Left lobe of liver (tissue), 2 donors: ENCODE measurements at regions not wholly inside any gene's neighbourhood (a gene's known extent, or its start where the extent isn't known, plus 50 kb on each side); places are given as distances from the start of the nearest gene placed in this dataset.
A peak's percentile ranks its signal among the peaks of the same experiment; 100 is the strongest.

Experiments
- ATAC-seq: fragments of 200-7000 bp; cut with Tn5 transposase; one replicate; pipeline ENCODE4 v1.9.1; 2020; ENCODE audit warnings: mild to moderate bottlenecking, moderate library complexity
- DNase-seq: peaks from one replicate; pipeline ENCODE4 v3.0.0-alpha.2; 2020; ENCODE audit warnings: low spot score
- donor health status: DM: no; HTN: no; CAD: no; lungs with moderate emphysema.
- donor health status: DM: no; HTN: yes; CAD: no.

DNA sequence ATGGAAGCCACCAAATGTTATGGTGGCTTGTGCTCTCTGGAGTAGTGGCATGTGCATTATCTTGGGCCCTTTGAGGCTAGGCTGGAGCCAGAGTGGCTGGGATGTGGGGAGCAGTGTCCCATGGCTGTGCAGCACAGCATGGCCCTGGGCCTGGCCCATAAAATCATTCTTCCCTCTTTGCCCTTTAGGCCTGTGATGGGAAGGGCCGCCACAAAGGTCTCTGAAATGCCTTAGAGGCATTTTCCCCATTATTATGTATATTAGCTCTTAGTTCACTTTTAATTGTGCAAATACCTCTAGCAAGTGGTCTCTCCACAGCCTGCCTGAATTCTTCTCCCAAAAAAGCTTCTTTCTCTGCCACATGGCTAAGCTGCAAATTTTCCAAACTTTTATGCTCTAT is 297.3 kb upstream of the IRAK1BP1 start:
- DNase-seq: no peak
- ATAC-seq: no peak

- ATAC-seq (no peak), DNase-seq (no peak)
Observed at GRCh38 chr6:78577585-78577984, 289.8 kb upstream of the IRAK1BP1 start.

GRCh38 chr6:78578430-78578829 is 288.9 kb upstream of the IRAK1BP1 start:
- no peak for ATAC-seq
- DNase-seq: no peak

DNA sequence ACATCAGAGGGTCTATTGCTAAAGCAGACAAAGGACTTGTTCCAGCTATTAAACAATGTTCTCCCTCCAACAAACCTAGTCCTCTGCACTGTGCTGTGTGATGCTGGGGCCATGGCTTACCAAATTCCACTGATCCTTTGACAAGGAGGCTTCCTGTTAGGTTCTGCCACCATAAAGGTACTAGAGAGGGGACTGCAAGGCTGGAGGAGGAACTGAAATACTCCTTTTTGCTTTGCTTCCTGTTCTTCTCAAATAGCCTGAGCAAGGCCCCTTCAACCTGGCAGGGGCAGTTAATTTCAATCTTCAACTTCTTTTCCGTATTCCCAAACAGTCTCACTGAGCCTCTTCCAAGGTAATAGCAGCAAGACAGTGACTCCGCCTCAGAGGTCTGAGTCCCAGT is 286.4 kb upstream of the IRAK1BP1 start:
- DNase-seq (no peak), ATAC-seq (no peak)

GRCh38 chr6:78583079-78583478 is 284.3 kb upstream of the IRAK1BP1 start:
- ATAC-seq: no peak
- no peak for DNase-seq

- no peak for ATAC-seq
- no peak for DNase-seq
Observed at GRCh38 chr6:78589436-78589835, 277.9 kb upstream of the IRAK1BP1 start.

- ATAC-seq (no peak), DNase-seq (no peak)
Observed at GRCh38 chr6:78593898-78594667, 273.3 kb upstream of the IRAK1BP1 start.

- ATAC-seq (no peak), DNase-seq (no peak)
Observed at GRCh38 chr6:78594668-78595066, 272.7 kb upstream of the IRAK1BP1 start.

DNA sequence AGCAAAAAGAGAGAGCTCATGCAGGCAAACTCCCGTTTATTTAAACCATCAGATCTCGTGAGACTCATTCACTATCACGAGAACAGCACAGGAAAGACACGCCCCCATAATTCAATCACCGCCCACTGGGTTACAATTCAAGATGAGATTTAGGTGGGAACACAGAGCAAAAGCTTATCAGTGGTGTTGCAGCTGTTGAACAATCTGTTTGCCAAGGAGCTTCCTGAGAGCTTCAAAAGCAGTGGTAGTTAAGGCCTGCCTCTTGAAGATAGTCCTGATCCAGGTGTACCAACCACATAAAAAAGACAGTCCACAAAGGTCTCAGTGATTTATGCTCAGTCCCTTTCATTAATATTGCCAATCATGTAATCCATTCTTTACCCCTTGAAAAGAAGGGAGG is 269.4 kb upstream of the IRAK1BP1 start:
- DNase-seq (no peak), ATAC-seq (no peak)

- ATAC-seq (no peak), DNase-seq (no peak)
Observed at GRCh38 chr6:78598966-78599365, 268.4 kb upstream of the IRAK1BP1 start.

DNA sequence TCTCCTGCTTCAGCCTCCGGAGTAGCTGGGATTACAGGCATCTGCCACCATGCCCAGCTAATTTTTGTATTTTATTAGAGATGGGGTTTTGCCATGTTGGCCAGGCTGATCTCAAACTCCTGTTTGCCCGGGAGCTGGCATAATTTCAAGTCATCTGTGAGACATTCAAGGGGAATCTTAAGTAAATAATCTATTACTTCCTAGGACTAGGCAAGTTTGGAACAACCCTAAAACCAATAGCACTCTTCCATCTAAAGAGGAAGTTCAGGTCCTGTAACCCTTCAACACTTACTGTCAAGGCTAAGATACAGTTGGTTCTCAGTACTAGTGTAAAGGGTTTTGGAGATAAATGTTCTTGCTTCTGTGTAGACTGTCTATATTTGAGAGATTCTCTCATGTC is 267.8 kb upstream of the IRAK1BP1 start:
- ATAC-seq: no peak

DNA sequence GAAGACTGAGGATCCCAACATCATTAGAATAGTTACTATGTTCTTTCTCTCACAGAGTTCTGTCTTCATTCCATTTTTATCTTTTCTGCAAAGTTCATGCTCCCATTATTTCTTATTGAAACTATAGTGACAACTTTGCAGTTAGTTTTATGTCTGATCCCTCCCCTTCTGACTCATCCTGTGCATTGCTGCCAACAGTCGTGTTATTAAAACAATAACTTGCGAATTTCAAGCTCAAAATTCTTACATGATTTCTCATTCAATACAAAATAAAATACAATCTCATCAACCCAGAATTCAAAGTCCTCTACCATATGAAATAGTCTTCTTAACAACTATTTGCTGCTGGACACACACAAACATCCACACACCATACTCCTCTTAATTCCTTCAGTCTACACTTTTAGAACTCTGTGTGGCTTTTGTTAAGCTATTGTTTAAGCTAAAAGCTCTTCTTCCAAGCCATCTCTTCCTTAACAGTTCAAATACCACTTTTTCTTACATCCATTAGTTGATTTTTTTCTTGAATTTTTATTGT is 261.4 kb upstream of the IRAK1BP1 start:
- no peak for ATAC-seq

More for the DNA sequence above, 267.8 kb upstream of the IRAK1BP1 start:
- DNase-seq: no peak

GRCh38 chr6:78607189-78607588 is 260.2 kb upstream of the IRAK1BP1 start:
- DNase-seq (no peak), ATAC-seq (no peak)

More for the DNA sequence above, 261.4 kb upstream of the IRAK1BP1 start:
- no peak for DNase-seq

GRCh38 chr6:78611102-78611620 is 256.2 kb upstream of the IRAK1BP1 start:
- DNase-seq (no peak), ATAC-seq (no peak)

- DNase-seq (no peak), ATAC-seq (peak; percentile 63)
Observed at GRCh38 chr6:78611886-78612480, 255.4 kb upstream of the IRAK1BP1 start.

DNA sequence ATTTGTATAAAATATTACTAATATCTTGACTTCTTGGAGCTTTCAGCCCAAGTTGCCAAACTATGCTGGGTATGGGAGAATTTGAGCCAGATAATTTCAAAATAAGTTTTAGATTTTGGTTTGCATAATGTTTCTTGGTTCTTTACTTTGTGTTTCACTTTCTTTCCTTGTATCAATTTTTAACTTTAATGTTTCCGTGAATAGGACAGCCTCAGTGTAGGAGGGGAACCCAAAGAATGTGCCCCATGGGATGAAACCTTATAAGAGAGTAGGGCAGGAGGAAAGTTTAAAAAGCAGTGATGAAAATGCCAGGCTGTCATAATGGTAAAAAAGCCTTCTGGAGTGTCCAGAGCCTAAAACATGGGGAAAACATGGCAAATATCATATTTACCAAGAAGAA is 252.4 kb upstream of the IRAK1BP1 start:
- DNase-seq (no peak), ATAC-seq (no peak)

DNA sequence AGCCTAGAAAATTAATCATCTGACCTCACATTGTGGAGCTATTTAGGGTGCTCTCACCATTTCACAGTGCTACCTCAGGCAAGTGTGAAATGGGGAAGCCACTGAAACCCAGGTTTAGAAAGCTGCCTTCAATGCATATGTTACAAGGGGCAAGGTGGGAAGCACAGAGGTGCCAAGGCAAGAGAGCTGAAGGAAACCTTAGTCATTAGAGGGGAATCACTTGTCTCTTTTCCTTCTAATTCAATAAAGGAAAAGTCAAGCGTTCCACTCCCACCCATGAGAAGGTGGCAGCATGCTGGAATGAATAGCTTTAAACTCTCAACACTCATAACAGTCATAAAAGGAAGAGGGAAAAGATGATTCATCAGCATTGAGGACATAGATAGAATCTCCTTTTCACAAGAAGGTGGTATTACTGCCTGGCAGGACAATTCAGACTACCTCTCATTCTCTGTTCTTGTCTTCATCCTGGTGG is 251.9 kb upstream of the IRAK1BP1 start:
- no peak for ATAC-seq

GRCh38 chr6:78618970-78619369 is 248.4 kb upstream of the IRAK1BP1 start:
- DNase-seq: no peak
- no peak for ATAC-seq

More for the DNA sequence above, 251.9 kb upstream of the IRAK1BP1 start:
- no peak for DNase-seq

DNA sequence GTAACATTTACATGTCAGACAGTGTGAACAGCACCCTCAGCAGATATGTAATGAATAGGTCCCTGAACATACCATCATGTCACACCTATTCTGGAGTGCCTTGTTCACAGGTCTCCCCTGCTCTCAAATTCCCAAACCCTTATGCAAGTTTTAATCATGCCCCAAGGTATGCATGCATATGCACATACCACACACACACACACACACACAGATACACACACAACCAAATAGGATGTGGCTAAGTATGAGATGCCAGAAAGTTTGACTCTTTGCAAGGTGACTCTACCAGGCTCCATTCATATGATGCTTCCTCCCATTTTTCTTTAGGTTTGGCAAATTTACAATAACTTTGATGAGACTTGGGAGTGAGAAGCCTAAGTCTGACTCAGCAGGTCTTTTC is 243.8 kb upstream of the IRAK1BP1 start:
- ATAC-seq: no peak
- no peak for DNase-seq

GRCh38 chr6:78629154-78629721 is 238.1 kb upstream of the IRAK1BP1 start:
- no peak for DNase-seq
- ATAC-seq: no peak

DNA sequence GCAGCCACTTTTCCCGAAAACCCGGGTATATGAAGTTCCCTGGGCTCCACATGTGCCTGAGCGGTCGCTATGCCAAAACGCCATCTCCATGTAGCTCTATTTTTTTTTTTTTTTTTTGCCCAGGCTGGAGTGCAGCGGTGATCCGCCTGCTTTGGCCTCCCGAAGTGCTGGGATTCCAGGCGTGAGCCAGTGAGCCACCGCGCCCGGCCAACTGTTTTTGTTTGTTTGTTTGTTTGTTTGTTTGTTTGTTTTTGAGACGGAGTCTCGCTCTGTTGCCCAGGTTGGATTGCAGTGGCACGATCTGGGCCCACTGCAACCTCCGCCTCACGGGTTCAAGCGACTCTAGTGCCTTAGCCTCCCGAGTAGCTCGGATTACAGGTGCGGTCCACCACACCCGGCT is 237.5 kb upstream of the IRAK1BP1 start:
- ATAC-seq: no peak
- no peak for DNase-seq

DNA sequence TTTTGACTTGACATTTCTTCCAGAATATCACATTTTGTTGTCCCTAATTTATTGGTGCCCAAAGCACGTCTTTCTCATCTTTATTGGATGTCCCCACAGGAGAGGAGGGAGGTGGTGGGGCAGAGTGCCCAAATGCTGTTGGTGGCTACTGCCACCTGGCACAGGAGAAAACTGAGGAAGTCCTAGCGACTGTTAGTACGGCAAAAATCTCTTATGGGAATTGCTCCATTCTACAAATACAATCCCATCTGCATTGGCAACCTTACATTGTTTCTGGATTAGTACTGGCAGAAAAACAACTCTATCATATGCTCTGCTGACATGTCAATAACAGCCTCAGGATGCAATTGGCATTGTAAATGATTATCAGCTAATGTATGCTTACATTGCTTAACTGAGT is 235.4 kb upstream of the IRAK1BP1 start:
- ATAC-seq (no peak), DNase-seq (no peak)
